ENCODE measurements at regions not wholly inside any gene's neighbourhood (a gene's known extent, or its start where the extent isn't known, plus 50 kb on each side); places are given as distances from the start of the nearest gene placed in this dataset.

- TF ChIP-seq CTCF (IDR thresholded peaks at IDR 0.05): no peak
- no peak for TF ChIP-seq POLR2A (IDR thresholded peaks at IDR 0.05)
Observed at GRCh38 chr3:94220426-94220825, 157.6 kb downstream of the NSUN3 start.
